CD4-positive, alpha-beta T cell (primary cell): ENCODE measurements at regions not wholly inside any gene's neighbourhood (a gene's known extent, or its start where the extent isn't known, plus 50 kb on each side); places are given as distances from the start of the nearest gene placed in this dataset.

Experiments used
- ATAC-seq: fragments of 200-7000 bp; cut with Tn5 transposase; one replicate; pipeline ENCODE4 v1.10.0; 2022; ENCODE audit warnings: mild to moderate bottlenecking; ENCODE audit not compliant: poor library complexity
- CTCF ChIA-PET: fragments of 350-600 bp; sonication (Branson Sonifier 250); formaldehyde crosslinking; loops from one replicate; lab custom pipeline; 2021; ENCODE audit warnings: antibody characterized with exemption, inconsistent platforms; lab: Charles Lee
- POLR2A ChIA-PET: fragments of 350-600 bp; sonication (Branson Sonifier 250); formaldehyde crosslinking; loops from one replicate; lab custom pipeline; 2021; ENCODE audit warnings: antibody characterized with exemption, inconsistent platforms; lab: Charles Lee
- DNase-seq, 14 experiments: peaks; one replicate each; pipeline ENCODE4 v3.0.0-alpha.2; 2013 to 2020; ENCODE audit warnings: mixed read lengths in 2 of 14
- H3K27ac ChIP-seq, 2 donors: one replicate each; pipeline versions ENCODE4 v1.5.1 to v1.7.0; 2013; ENCODE audit warnings: low read length in 2 of 2, low read depth in 1 of 2, mild to moderate bottlenecking in 1 of 2
- H3K27me3 ChIP-seq, 2 experiments: 1 replicate in 1 of 2; 2 replicates in 1 of 2; pipeline versions ENCODE4 v1.6.1 to v1.7.0; 2013; ENCODE audit warnings: low read length in 2 of 2, control low read depth in 1 of 2, mild to moderate bottlenecking in 1 of 2, moderate library complexity in 1 of 2; ENCODE audit not compliant: insufficient read depth in 2 of 2, control insufficient read depth in 1 of 2
- H3K36me3 ChIP-seq: one replicate; pipeline ENCODE4 v1.6.1; 2013; ENCODE audit warnings: low read length, control low read depth; ENCODE audit not compliant: insufficient read depth
- H3K4me1 ChIP-seq: one replicate; pipeline ENCODE4 v1.6.1; 2013; ENCODE audit warnings: low read length, control low read depth; ENCODE audit not compliant: insufficient read depth
- H3K4me3 ChIP-seq: one replicate; pipeline ENCODE4 v1.5.1; 2013; ENCODE audit warnings: mild to moderate bottlenecking, low read length, moderate library complexity
- H3K9me3 ChIP-seq, 2 experiments: 1 replicate in 1 of 2; 2 replicates in 1 of 2; pipeline versions ENCODE4 v1.6.1 to v1.7.0; 2013; ENCODE audit warnings: low read length in 2 of 2, mild to moderate bottlenecking in 2 of 2, control low read depth in 1 of 2, moderate library complexity in 1 of 2; ENCODE audit not compliant: control insufficient read depth in 1 of 2, insufficient read depth in 1 of 2
- H3K27ac Mint-ChIP-seq: one replicate; pipeline ENCODE4 v1.8.0; 2020; ENCODE audit warnings: mixed read lengths
- H3K27me3 Mint-ChIP-seq: one replicate; pipeline ENCODE4 v1.8.0; 2021; ENCODE audit warnings: mixed read lengths
- H3K36me3 Mint-ChIP-seq: one replicate; pipeline ENCODE4 v1.8.0; 2021; ENCODE audit warnings: low read depth, mixed read lengths
- H3K4me1 Mint-ChIP-seq: one replicate; pipeline ENCODE4 v1.8.0; 2021; ENCODE audit warnings: low read depth, mixed read lengths
- H3K4me3 Mint-ChIP-seq: one replicate; pipeline ENCODE4 v1.8.0; 2020; ENCODE audit warnings: mild to moderate bottlenecking, mixed read lengths
- H3K9me3 Mint-ChIP-seq: one replicate; pipeline ENCODE4 v1.8.0; 2020; ENCODE audit warnings: mixed read lengths
- intact Hi-C, 2 experiments: fragments of 100-400 bp; cut with DNase I in 1 of 2; cut with micrococcal nuclease in 1 of 2; formaldehyde crosslinking; loops; one replicate each; pipeline versions ENCODE4 v1.15.1 to v1.9.0; 2023 to 2025; cut with DNase I, micrococcal nuclease
- TF ChIP-seq, protein P1 (sequence below): fragments of 200-600 bp; IDR thresholded peaks from one replicate; pipeline ENCODE4 v1.8.0; 2022; ENCODE audit warnings: antibody characterized with exemption, mild to moderate bottlenecking

DNA sequence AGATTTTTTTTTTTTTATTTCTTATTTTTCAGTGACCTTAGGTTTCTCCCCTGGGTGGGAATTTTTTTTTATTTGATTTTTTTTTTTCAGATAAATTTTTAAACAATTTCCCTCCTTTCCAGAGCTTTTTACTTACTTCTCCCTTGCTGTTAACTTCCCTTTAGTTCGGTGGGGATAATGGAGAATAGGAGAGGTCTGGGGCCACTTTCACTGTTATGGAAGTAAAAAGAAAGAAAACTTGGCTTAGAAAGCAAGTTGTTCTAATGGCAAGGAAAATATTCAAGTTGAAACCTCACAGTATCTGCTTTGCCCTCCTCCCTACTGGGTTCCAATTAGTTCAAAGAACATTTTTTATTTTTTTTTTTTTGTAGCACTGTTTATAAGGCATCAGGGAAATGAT, 537.1 kb upstream of the NXPH2 start:
- CTCF ChIA-PET, result no interaction called here
- Mint-ChIP-seq H3K27me3 (no peaks in the 10 kb centered on the region), H3K9me3 (peaks cover 5% of the 10 kb centered on the region), H3K27ac (no peak overlapping the region), H3K4me1 (no peaks in the 10 kb centered on the region), H3K36me3 (no peaks in the 10 kb centered on the region), H3K4me3 (no peak overlapping the region)
- no peaks in the 10 kb centered on the region for H3K4me1 ChIP-seq
- intact Hi-C loops, result no loop called here
- H3K4me3 ChIP-seq, result no peak overlapping the region
- DNase-seq (no peak), ATAC-seq (no peak)
- H3K36me3 ChIP-seq, result no peaks in the 10 kb centered on the region
- H3K27me3 ChIP-seq, result no peaks in the 10 kb centered on the region
- H3K9me3 ChIP-seq, result peaks cover 0 to 4% of the 10 kb centered on the region in 2 experiments
- no peak overlapping the region for H3K27ac ChIP-seq
- TF ChIP-seq, protein P1, sequence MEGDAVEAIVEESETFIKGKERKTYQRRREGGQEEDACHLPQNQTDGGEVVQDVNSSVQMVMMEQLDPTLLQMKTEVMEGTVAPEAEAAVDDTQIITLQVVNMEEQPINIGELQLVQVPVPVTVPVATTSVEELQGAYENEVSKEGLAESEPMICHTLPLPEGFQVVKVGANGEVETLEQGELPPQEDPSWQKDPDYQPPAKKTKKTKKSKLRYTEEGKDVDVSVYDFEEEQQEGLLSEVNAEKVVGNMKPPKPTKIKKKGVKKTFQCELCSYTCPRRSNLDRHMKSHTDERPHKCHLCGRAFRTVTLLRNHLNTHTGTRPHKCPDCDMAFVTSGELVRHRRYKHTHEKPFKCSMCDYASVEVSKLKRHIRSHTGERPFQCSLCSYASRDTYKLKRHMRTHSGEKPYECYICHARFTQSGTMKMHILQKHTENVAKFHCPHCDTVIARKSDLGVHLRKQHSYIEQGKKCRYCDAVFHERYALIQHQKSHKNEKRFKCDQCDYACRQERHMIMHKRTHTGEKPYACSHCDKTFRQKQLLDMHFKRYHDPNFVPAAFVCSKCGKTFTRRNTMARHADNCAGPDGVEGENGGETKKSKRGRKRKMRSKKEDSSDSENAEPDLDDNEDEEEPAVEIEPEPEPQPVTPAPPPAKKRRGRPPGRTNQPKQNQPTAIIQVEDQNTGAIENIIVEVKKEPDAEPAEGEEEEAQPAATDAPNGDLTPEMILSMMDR, result no peak
- POLR2A ChIA-PET, result no interaction called here

DNA sequence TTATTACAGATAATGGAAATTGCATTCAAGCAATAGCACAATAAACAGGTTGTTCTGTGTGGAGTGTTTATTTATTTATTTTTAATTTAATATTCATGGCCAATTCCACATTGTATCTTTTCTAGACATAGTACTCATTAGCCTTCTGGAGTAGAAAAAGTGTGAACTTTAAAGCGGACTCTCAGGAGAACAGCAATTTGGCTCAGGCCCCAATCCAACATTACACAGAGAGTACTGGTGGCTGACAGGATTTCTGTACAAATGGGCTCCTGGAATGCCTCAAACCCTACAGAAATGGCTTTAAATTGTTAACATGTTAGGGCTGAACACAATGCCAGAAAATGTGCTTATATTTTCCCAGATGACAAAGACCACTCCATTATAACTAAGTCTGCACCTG, 533.9 kb upstream of the NXPH2 start:
- Mint-ChIP-seq H3K9me3 (peaks cover 3% of the 10 kb centered on the region), H3K4me1 (no peaks in the 10 kb centered on the region)
- CTCF ChIA-PET, result interaction anchor here (0.6 kb wide), 1 partner anchor 51 kb away, joined by 3 read pairs; no protein-coding TSS in a partner anchor

DNA sequence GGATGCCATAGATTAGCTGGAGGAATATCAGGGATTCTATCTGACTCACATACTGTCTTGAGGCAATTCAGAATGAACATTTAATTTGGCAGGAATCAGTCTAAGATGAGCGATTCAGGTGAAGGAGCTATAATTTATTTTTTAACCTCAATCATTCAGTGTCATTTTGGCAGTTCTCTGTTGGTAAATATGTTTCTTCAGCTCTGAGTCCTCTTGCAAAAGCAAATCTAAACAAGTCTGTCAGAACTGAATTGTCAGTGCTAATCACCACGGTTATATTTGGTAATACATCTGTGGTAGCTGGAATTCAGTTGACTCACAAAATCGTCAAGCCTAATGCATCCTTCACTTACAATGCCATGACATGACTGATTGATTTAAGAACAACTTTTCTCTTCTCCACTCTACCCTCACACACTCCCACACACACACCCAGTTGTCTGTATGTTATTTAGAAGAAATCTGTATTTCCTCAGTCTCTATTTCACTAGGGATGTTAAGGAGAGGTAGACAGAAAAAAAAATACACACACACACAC, 516.6 kb upstream of the NXPH2 start:
- Mint-ChIP-seq H3K27me3 (no peaks in the 10 kb centered on the region), H3K4me3 (no peak overlapping the region), H3K27ac (no peak overlapping the region), H3K4me1 (no peaks in the 10 kb centered on the region), H3K9me3 (peaks cover 10% of the 10 kb centered on the region), H3K36me3 (no peaks in the 10 kb centered on the region)
- CTCF ChIA-PET, result interaction anchor here (0.7 kb wide), 1 partner anchor 34 kb away, joined by 3 read pairs; no protein-coding TSS in a partner anchor
- Histone ChIP-seq H3K27me3 (no peaks in the 10 kb centered on the region), H3K36me3 (no peaks in the 10 kb centered on the region), H3K27ac (no peak overlapping the region), H3K4me3 (no peak overlapping the region), H3K4me1 (no peaks in the 10 kb centered on the region), H3K9me3 (no peaks in the 10 kb centered on the region)
- POLR2A ChIA-PET, result no interaction called here
- ATAC-seq, result no peak
- intact Hi-C loops, result no loop called here
- no peak for DNase-seq
- TF ChIP-seq, protein P1, result no peak

More for the DNA sequence above, 533.9 kb upstream of the NXPH2 start:
- Histone ChIP-seq H3K36me3 (no peaks in the 10 kb centered on the region), H3K9me3 (no peaks in the 10 kb centered on the region), H3K4me1 (no peaks in the 10 kb centered on the region), H3K4me3 (no peak overlapping the region), H3K27me3 (no peaks in the 10 kb centered on the region), H3K27ac (no peak overlapping the region)
- Mint-ChIP-seq H3K27ac (no peak overlapping the region), H3K4me3 (no peak overlapping the region), H3K36me3 (no peaks in the 10 kb centered on the region), H3K27me3 (no peaks in the 10 kb centered on the region)
- ATAC-seq, result no peak
- no peak for DNase-seq
- intact Hi-C loops, result no loop called here
- TF ChIP-seq, protein P1, result no peak
- POLR2A ChIA-PET, result no interaction called here
